ENCODE measurements at regions not wholly inside any gene's neighbourhood (a gene's known extent, or its start where the extent isn't known, plus 50 kb on each side); places are given as distances from the start of the nearest gene placed in this dataset.
"Not testable (repeated sequence)": the region's sequence is repeated elsewhere in the genome, so short reads cannot be mapped to it uniquely, and the experiment has no call there.

DNA sequence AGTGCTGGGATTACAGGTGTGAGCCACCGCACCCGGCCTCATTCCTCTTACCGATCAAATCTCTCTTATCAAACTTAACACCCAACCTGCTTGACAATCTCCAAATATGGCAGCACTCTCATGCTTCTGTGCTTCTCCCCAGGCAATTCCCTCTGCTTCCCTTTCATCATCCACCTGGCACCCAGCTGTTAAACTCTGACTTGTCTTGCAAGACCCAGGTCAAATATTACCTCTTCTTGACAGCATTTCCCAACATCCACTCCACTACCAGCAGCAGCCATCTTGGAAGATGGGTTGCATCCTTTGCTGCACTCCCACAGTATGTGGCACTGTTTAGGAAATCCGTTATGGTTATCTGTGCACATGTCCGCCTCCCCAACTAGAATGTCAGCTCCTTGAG lies 113.6 kb downstream of the ACTL7B start:
- H2BK15ac ChIP-seq (ENCODE audit: low read depth, low read length) = no peak overlapping the region
- no peak overlapping the region for H3K14ac ChIP-seq (ENCODE audit: insufficient read depth, low read length)
- H3K4me1 ChIP-seq (ENCODE audit: insufficient read depth, low read length) = no peaks in the 10 kb centered on the region
- H3K4ac ChIP-seq (ENCODE audit: low read depth, low read length) = no peak overlapping the region
- H3K27ac ChIP-seq (ENCODE audit: insufficient read length, low read depth, low read length) = no peak overlapping the region
- no peak overlapping the region for H3T11ph ChIP-seq (ENCODE audit: low read length)
- H2AK5ac ChIP-seq (ENCODE audit: insufficient read length, low read length) = no peak overlapping the region
- no peak overlapping the region for H2BK20ac ChIP-seq (ENCODE audit: low read depth, low read length, poor library complexity, severe bottlenecking)
- TF ChIP-seq, protein P1, sequence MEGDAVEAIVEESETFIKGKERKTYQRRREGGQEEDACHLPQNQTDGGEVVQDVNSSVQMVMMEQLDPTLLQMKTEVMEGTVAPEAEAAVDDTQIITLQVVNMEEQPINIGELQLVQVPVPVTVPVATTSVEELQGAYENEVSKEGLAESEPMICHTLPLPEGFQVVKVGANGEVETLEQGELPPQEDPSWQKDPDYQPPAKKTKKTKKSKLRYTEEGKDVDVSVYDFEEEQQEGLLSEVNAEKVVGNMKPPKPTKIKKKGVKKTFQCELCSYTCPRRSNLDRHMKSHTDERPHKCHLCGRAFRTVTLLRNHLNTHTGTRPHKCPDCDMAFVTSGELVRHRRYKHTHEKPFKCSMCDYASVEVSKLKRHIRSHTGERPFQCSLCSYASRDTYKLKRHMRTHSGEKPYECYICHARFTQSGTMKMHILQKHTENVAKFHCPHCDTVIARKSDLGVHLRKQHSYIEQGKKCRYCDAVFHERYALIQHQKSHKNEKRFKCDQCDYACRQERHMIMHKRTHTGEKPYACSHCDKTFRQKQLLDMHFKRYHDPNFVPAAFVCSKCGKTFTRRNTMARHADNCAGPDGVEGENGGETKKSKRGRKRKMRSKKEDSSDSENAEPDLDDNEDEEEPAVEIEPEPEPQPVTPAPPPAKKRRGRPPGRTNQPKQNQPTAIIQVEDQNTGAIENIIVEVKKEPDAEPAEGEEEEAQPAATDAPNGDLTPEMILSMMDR (conservative IDR thresholded peaks at IDR 0.05) = no peak
- H2BK5ac ChIP-seq (ENCODE audit: insufficient read length, low read length) = no peak overlapping the region
- H3K9me3 ChIP-seq (ENCODE audit: control insufficient read depth, low read depth, low read length) = no peaks in the 10 kb centered on the region
- no CpG with 5 or more reads among the region's 5 CpGs for WGBS (ENCODE audit: extremely low coverage, insufficient read length, low lambda C conversion rate)
- H2AFZ ChIP-seq (ENCODE audit: low read length) = no peak overlapping the region
- H3K79me2 ChIP-seq (ENCODE audit: insufficient read depth, low read length) = no peaks in the 10 kb centered on the region
- H4K91ac ChIP-seq (ENCODE audit: insufficient read length, low read depth, low read length) = no peak overlapping the region
- no peak overlapping the region for H3K9ac ChIP-seq (ENCODE audit: extremely low read depth, insufficient read length, low read length)
- H4K5ac ChIP-seq (ENCODE audit: insufficient read length, low read depth, low read length) = no peak overlapping the region
- H3K23me2 ChIP-seq (ENCODE audit: insufficient read length, low read depth, low read length, poor library complexity, severe bottlenecking) = no peaks in the 10 kb centered on the region
- H3K4me1 Mint-ChIP-seq = peaks cover 0 to 5% of the 10 kb centered on the region in 2 experiments; a peak in 2 of 4 replicates
- H3K27me3 Mint-ChIP-seq (ENCODE audit: low read depth) = no peaks in the 10 kb centered on the region
- H3K4me2 ChIP-seq (ENCODE audit: insufficient read depth, insufficient read length, low read length) = no peak overlapping the region
- no peak overlapping the region for H2BK120ac ChIP-seq (ENCODE audit: low read depth, low read length, poor library complexity, severe bottlenecking)
- no peak overlapping the region for H3K23ac ChIP-seq (ENCODE audit: insufficient read length, low read depth, low read length)
- no peak overlapping the region for H3K27ac Mint-ChIP-seq
- H3K18ac ChIP-seq (ENCODE audit: insufficient read length, low read depth, low read length) = no peak overlapping the region
- H4K20me1 ChIP-seq (ENCODE audit: control insufficient read depth, insufficient read depth, insufficient read length) = no peaks in the 10 kb centered on the region
- no peak overlapping the region for H3K4me3 Mint-ChIP-seq
- no peak overlapping the region for H2BK12ac ChIP-seq (ENCODE audit: insufficient read length, low read depth, low read length)
- no peaks in the 10 kb centered on the region for H3K36me3 Mint-ChIP-seq (ENCODE audit: insufficient read depth in 1 of 3, low read depth in 3 of 3)
- DNase-seq = no peak
- no peaks in the 10 kb centered on the region for H3K27me3 ChIP-seq (ENCODE audit: insufficient read depth, low read length)
- no peaks in the 10 kb centered on the region for H3K79me1 ChIP-seq (ENCODE audit: insufficient read depth, low read depth, low read length, poor library complexity, severe bottlenecking)
- H3K9me3 Mint-ChIP-seq = no peaks in the 10 kb centered on the region
- no peak overlapping the region for H4K8ac ChIP-seq (replicated peaks; ENCODE audit: insufficient read length, low read depth, low read length)
- no peak overlapping the region for H3K56ac ChIP-seq (ENCODE audit: insufficient read length, low read depth, low read length)

DNA sequence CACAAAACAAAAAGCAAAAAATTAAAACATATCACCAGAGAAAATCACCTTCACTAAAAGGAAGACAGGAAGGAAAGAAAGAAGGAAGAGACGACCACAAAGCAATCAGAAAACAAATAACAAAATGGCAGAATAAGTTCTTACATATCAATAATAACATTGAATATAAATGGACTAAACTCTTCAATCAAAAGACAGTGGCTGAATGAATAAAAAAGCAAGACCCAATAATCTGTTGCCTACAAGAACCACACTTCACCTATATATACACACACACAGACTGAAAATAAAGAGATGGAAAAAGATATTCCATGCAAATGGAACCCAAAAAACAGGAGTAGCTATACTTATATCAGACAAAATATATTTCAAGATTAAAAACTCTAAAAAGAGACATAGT lies 124.5 kb downstream of the ACTL7B start:
- not testable (repeated sequence) for H3T11ph ChIP-seq (ENCODE audit: low read length); H2BK12ac ChIP-seq (ENCODE audit: insufficient read length, low read depth, low read length); H3K23ac ChIP-seq (ENCODE audit: insufficient read length, low read depth, low read length); H3K4me1 Mint-ChIP-seq; DNase-seq; H2AFZ ChIP-seq (ENCODE audit: low read length); H3K4me3 Mint-ChIP-seq; H3K27me3 ChIP-seq (ENCODE audit: insufficient read depth, low read length); H2AK5ac ChIP-seq (ENCODE audit: insufficient read length, low read length); H4K8ac ChIP-seq (replicated peaks; ENCODE audit: insufficient read length, low read depth, low read length); H3K27me3 Mint-ChIP-seq (ENCODE audit: low read depth); H3K36me3 Mint-ChIP-seq (ENCODE audit: insufficient read depth in 1 of 3, low read depth in 3 of 3); H3K56ac ChIP-seq (ENCODE audit: insufficient read length, low read depth, low read length); H4K5ac ChIP-seq (ENCODE audit: insufficient read length, low read depth, low read length); H3K23me2 ChIP-seq (ENCODE audit: insufficient read length, low read depth, low read length, poor library complexity, severe bottlenecking); H3K18ac ChIP-seq (ENCODE audit: insufficient read length, low read depth, low read length); H2BK15ac ChIP-seq (ENCODE audit: low read depth, low read length); H3K9me3 ChIP-seq (ENCODE audit: control insufficient read depth, low read depth, low read length); H3K27ac ChIP-seq (ENCODE audit: insufficient read length, low read depth, low read length); H3K79me1 ChIP-seq (ENCODE audit: insufficient read depth, low read depth, low read length, poor library complexity, severe bottlenecking); H3K14ac ChIP-seq (ENCODE audit: insufficient read depth, low read length); H2BK120ac ChIP-seq (ENCODE audit: low read depth, low read length, poor library complexity, severe bottlenecking); H3K4me2 ChIP-seq (ENCODE audit: insufficient read depth, insufficient read length, low read length); H3K4me1 ChIP-seq (ENCODE audit: insufficient read depth, low read length); H2BK20ac ChIP-seq (ENCODE audit: low read depth, low read length, poor library complexity, severe bottlenecking); H3K27ac Mint-ChIP-seq; H2BK5ac ChIP-seq (ENCODE audit: insufficient read length, low read length); H3K79me2 ChIP-seq (ENCODE audit: insufficient read depth, low read length); H4K20me1 ChIP-seq (ENCODE audit: control insufficient read depth, insufficient read depth, insufficient read length); H4K91ac ChIP-seq (ENCODE audit: insufficient read length, low read depth, low read length); H3K4ac ChIP-seq (ENCODE audit: low read depth, low read length); H3K9ac ChIP-seq (ENCODE audit: extremely low read depth, insufficient read length, low read length)
- WGBS (ENCODE audit: extremely low coverage, insufficient read length, low lambda C conversion rate) = no CpG with 5 or more reads among the region's 1 CpG
- peaks cover 7 to 13% of the 10 kb centered on the region in 2 experiments; a peak in 4 of 5 replicates for H3K9me3 Mint-ChIP-seq
